ENCODE measurements at regions not wholly inside any gene's neighbourhood (a gene's known extent, or its start where the extent isn't known, plus 50 kb on each side); places are given as distances from the start of the nearest gene placed in this dataset.

- TF ChIP-seq CTCF (optimal IDR thresholded peaks at IDR 0.05 in 1 of 3, IDR thresholded peaks at IDR 0.05 in 1 of 3, conservative IDR thresholded peaks at IDR 0.05 in 1 of 3; ENCODE audit: extremely low read depth in 1 of 3, insufficient read depth in 2 of 3, low read length in 3 of 3) (no peak), EZH2 (IDR thresholded peaks at IDR 0.05; ENCODE audit: low read length) (no peak)
Observed at GRCh38 chr22:44387486-44387885, 74.7 kb upstream of the SHISAL1 start.
